GM18519 (cell line): ENCODE measurements at regions not wholly inside any gene's neighbourhood (a gene's known extent, or its start where the extent isn't known, plus 50 kb on each side); places are given as distances from the start of the nearest gene placed in this dataset.

ENCODE experiments used
- ATAC-seq: cut with Tn5 transposase; IDR thresholded peaks from one replicate; pipeline ENCODE4 v1.9.1; 2021; ENCODE audit warnings: mild to moderate bottlenecking, moderate library complexity; ENCODE audit not compliant: unreplicated experiment, low FRiP score

DNA sequence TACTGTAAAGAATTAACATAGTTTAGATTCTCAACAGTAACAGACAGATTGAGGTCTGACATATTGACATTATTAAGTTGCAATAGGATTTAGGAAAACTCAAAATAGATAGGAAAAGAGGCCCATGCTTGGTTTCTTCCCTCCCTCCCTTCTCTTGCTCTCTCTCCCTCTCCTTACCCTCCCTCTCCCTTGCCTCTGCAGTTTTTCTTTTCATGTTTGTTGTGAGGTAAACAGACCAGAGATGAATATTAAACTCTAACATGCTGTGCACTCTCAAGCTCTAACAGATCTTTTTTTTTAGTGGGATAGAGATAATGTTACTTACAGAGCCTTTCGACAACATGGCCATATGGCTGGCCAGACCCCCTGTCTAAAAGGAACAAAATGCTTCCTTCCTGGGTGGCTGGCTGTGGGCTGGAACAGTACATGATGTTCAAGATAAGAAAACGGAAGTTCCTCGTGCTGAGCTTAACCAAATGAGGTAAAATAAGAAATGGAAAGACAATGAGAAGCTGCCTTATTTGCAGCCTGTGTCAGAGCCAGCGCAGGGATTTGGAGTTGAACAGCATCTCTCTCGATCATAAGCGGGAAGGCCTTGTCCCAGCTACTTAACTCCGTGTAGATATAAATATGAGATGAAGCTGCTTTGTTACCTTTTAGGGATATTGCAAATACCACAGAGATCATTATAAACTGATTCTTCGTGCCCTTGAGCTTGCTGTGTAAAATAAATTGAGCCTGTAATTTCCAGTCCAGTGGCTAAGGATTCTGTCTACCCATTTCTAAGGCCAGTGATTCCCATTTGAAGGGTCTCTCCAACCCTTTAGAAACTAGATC is 391.9 kb upstream of the NPVF start:
- no peak for ATAC-seq

- no peak for ATAC-seq
Measured at GRCh38 chr7:25621993-25622392, 393.7 kb upstream of the NPVF start.

DNA sequence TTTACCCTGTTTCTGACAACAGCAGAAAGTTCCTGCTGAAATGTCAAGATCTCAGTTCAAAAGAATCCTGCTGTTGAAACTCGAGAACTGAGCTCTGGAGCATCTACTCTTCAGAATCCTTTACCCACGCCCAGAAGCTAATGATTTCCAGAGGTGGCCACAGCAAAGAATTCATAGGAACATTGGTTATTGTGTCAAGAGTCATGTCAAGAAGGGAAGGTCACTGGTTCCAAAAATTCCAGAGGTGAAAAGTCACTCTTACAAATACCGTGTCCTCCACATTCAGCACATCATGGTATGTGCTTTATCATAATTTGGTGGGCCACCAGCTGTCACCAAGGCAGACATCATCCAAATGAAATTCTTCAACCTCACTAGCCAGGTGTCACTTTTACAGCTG is 394.4 kb upstream of the NPVF start:
- ATAC-seq, result no peak

- no peak for ATAC-seq
Measured at GRCh38 chr7:25624051-25624450, 395.8 kb upstream of the NPVF start.

DNA sequence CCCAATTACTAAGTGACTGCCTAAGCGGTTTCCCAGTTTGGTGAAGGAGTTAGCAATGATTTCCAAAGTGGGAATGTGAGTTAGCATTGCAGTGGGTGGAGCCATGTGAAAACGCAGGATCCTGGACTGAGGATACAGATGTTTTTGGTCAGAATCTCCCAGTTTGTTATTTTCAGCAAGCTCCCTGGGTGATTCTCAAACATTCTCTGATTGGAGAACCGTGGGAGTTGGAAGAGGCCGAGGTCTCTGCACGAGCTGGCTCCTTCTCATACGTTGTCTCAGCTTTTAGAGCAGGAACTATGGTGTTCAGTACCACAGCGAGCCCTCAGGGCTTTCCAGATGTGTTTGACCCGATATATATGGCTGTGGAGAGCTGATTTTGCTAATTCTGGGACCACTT is 396.5 kb upstream of the NPVF start:
- no peak for ATAC-seq

DNA sequence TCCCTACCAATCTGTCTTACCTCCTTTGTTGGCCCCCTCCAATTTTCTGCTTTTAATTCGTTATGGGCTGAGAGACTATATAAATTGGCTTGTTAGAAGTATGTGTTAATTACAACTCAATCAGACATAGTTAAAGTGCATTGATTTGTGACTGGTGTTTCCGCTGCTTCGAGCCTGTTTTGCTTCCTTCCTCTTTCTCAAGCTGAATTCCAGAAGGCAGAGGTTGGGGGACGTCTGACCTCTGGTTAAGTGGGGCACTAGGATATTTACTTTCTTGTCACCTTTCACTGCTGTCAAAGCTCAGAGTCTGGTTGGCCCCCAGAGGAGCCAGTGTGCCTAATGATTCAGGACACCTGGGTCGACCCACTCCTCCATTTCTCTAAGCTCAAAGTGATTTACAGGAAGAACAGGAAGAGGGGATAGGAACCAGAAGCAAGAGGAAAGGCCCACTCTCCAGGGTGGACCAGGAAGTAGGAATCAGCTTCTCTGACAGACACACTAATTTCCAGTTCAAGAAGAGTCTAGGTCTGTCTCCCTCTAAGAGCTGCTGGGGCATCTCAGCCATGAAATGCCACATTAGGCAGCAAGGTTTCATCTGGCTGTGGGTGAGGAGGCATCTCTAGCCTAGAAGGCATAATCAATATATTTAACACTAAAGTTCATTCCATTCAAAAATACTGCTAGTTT is 397.2 kb upstream of the NPVF start:
- ATAC-seq, result no peak

DNA sequence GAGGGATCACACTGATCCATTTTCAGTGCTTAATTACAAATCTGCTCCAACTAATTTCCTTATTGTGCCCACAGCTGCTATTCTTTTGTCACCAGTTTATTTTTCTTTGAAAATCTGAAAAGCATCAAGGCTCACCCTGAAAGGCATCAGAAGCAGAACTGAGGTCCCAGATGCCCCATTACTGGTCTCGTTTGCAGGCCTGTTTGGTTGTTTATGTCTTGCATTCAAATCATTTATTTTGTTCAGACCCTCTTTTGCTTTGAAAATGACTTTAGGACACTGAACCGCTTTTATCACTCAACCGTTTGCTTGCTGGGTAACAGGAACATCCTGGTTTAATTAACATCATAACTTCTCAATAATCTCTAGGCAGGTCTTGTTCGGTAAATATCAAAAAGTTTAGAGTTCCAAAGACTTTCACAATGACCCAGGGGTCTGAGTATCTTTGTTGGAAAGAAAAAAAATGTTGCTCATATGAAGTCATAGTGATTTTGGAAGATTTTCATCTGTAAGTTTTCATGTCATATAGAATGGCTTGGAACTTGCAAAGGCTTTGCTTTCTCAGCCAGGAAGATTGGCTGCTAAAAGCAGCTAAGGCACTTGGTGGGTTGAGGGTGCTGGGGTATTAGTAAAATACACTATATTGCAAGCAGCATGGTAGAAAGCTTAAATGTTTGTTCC is 398.3 kb upstream of the NPVF start:
- no peak for ATAC-seq

GRCh38 chr7:25628446-25628845 is 400.2 kb upstream of the NPVF start:
- no peak for ATAC-seq

DNA sequence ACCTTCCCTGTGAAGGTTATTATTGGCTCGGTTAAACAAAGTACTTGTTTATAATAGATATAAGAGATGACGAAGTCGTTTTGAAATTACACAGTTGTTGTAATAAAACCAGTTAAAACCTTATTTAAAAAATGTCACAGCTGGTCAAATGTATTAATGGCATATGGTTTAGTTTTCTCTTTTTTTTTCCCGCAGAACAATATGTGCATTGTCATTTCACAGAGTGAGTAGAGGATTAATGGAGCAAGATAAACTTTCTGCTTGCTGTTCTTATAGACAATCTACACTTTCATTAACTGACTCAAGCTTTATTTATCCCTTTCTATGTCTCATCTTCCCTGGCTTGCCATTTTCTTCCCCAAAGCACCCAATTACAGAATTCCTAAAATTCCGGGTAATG is 404.3 kb upstream of the NPVF start:
- no peak for ATAC-seq

DNA sequence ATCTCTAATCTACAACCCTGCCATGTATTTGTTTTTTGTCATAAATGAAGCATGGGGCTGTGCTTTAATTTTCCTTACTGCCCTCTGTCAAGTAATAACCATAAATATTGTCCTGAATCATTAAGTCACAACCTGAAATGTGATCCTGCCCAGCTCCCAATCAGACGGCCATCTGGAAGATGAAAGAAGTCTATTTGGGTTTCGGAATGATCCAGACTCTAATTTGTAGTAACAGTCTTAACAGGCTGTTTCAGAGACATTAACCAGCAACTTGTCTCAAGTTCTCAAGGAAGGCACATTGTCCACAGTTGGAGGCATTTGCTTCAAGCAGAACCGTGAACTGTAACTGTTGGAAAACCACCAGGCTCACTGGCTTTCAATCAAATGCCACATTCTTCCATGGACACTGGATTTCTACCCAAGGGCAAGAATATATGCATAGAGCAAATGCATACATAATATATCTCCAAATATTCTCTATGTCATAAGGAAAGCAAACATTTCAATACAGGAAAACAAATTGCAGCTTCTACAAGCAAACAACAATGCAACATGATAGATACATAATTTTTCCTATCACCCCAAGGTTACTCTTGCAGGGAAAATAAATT is 405.2 kb upstream of the NPVF start:
- ATAC-seq, result no peak

DNA sequence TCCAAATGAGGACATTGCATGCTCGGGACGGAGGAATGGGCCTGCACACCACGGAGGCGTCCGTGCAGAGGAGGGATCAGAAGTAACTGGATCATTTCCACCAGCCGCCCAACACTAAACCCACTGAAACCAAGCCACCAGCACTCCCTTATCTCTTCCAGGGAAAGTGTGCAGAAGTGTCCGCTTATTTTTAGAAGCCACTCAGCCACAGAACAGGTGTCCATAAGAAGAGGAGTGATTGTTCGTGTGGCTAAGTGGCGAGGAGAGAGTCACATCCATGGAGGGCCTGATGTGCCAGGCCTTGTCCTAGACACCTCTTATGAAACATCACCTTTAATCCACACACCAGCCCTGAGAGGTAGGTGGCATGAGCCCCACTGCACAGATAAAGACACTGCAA is 407.9 kb upstream of the NPVF start:
- ATAC-seq, result no peak

DNA sequence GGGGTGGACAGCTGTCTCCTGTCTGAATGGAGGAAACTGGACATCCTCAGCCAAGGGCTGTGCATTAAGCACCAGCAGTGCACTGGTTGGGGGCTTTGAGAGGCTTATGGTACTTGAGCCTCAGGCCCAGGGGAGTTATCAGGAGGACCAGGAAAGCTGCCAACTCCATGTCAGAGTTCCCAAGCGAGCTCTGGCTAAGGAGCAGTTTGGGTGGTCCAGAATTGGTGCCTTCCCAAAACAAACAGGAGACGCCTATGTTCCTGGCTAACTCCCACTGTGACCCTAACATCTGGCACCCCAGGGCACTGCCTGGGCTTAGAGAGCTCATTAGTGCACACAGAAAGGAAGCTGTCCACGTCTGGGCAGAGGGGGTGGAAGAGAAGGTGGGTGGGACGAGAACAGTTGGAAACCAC is 408.6 kb upstream of the NPVF start:
- ATAC-seq, result no peak

DNA sequence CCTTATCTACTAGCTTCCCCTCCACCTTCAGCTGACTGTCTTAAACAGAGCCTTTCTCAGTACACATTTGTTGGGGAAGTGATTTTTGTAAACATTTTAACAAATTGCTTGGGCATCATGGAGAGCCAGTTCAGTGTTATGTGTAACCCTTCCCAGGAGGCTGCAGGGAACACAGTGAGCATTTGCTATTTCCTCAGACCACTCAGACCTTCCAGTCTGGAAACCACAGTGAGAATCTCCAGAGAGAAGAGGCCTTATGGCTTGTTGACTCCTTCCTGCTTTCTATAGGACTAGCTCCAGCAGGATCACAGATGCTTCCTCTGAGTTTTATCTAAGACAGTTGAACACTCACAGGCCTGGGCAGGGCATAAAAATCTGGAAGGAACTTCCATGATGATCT is 409.8 kb upstream of the NPVF start:
- no peak for ATAC-seq

- ATAC-seq, result no peak
Measured at GRCh38 chr7:25638590-25639244, 410.4 kb upstream of the NPVF start.

- ATAC-seq, result no peak
Measured at GRCh38 chr7:25642849-25643248, 414.6 kb upstream of the NPVF start.

DNA sequence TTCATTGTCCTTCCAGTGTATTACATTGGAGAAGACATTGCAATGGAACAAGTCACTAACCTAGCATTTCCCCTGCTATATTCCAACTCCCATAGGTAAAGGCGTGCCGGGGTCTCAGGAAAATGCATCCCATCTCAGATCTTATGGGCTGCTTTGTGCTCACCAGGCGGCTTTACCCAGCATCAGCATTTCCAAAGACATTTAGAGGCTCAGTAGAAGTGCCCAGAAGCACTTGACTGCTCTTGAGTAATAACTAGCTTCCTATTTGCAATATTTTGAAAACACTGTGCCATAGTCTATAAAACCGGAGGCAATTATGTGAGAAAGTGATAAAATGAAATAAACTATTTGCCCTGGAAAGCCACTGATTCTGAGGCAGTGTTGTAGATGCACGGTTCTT is 415.0 kb upstream of the NPVF start:
- ATAC-seq, result no peak

DNA sequence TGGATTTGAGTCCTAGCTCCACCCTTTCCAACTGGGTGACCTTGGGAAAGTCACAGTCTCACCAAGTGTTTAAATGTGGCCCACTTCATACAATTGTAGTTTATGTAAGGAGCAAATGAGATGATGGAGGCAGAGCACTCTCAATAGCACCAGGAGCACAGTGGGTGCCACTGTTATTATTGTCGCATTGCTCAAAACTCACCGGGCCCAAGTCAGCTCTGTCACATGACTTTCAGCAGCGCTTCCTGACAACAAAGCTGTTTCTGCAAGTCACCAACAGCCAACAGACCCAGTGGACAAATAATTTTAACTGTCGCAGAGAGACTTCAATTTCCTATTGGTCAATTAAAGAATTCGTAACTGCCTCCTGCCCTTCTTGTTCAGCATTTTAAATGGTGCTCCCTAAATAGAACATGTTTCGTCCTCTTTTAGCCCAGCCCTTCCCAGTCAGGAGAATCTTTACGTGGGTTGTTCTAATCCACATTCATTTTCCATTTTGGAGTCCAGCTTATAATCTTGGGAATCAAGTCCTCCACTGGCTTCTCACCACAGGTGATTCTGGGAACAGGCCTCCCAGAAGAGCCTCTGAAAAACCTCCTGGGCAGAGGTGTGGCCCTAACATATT is 415.6 kb upstream of the NPVF start:
- no peak for ATAC-seq

DNA sequence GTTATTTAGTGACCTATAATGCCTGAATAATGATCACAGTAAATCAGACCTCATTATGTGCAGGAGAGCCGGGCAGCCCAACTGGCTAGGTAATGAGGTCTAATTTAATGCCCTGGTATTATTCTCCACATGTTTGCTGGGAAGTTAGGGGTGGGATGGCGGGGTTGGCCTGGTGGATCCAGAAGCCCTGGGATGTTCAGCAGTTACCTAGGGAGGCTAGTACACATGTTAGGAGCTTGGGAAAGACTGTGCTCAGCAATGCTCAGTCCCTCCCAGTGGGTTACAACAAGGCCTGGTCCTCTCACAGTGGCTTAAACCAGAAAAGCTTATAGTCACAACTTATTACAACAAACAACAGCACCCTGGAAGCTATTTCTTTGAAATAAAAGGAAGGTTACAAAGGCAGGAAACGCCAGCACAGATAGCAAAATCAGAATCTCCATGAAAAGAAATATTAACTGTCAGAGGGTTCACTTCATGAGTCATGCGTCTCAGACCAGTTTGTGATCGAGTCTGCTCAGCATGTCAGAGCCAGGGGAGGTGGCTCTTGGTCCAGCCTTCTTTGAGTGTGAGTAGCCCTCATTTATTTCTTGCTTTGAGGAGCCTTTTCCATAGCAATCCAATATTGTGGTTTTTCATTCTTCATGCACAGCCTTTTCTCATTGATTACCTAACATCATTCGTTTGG is 418.6 kb upstream of the NPVF start:
- ATAC-seq, result no peak

- ATAC-seq, result no peak
Measured at GRCh38 chr7:25647872-25648271, 419.6 kb upstream of the NPVF start.

DNA sequence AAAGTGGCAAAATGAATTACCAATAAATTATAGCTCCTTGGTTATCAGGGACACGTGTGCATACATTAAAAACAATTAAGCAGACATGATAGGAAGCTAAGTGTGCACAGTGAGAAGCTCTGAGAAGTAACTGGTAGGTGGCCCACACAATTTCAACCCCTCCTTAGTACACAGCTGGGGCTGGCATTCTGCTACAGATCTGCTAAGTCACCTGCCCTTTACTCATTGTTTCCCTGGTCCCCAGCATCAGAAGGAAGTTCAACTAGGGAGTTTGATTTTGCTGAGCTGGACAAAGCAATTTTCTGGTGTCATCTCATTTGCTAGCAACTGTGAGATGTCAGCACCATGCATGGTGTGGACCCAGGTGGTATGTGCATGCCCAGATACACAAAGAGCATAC is 424.1 kb upstream of the NPVF start:
- no peak for ATAC-seq
